ENCODE measurements at regions not wholly inside any gene's neighbourhood (a gene's known extent, or its start where the extent isn't known, plus 50 kb on each side); places are given as distances from the start of the nearest gene placed in this dataset.
"Not testable (repeated sequence)": the region's sequence is repeated elsewhere in the genome, so short reads cannot be mapped to it uniquely, and the experiment has no call there.

DNA sequence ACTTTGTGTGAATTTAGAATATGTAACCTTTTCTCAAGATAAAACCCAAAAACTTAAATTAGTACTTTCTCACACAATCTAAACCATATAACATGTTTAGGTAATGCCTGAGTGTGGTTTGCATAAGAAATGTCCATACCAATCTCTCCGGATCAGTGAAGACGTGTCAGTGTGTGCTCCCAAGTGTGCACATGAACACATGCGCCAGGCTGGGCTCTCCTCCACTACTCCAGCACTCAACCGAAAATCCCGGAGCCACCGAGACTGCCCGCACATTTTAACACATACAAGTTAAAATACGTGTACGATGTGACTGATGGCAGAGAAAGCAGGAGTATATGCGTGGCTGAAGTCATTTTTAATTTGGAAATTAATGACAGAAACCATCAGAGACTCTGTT lies 658.4 kb downstream of the EFNA5 start:
- DNase-seq (ENCODE audit: low read depth), result no peak
- no peak overlapping the region for H3K4me3 ChIP-seq (ENCODE audit: low read length)
- TF ChIP-seq, protein P1, sequence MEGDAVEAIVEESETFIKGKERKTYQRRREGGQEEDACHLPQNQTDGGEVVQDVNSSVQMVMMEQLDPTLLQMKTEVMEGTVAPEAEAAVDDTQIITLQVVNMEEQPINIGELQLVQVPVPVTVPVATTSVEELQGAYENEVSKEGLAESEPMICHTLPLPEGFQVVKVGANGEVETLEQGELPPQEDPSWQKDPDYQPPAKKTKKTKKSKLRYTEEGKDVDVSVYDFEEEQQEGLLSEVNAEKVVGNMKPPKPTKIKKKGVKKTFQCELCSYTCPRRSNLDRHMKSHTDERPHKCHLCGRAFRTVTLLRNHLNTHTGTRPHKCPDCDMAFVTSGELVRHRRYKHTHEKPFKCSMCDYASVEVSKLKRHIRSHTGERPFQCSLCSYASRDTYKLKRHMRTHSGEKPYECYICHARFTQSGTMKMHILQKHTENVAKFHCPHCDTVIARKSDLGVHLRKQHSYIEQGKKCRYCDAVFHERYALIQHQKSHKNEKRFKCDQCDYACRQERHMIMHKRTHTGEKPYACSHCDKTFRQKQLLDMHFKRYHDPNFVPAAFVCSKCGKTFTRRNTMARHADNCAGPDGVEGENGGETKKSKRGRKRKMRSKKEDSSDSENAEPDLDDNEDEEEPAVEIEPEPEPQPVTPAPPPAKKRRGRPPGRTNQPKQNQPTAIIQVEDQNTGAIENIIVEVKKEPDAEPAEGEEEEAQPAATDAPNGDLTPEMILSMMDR (conservative IDR thresholded peaks at IDR 0.05; ENCODE audit: low read depth, low read length), result no peak

GRCh38 chr5:107011605-107012004 lies 659.1 kb downstream of the EFNA5 start:
- TF ChIP-seq, protein P1 (conservative IDR thresholded peaks at IDR 0.05; ENCODE audit: low read depth, low read length), result no peak
- H3K4me3 ChIP-seq (ENCODE audit: low read length), result no peak overlapping the region
- DNase-seq (ENCODE audit: low read depth), result no peak

DNA sequence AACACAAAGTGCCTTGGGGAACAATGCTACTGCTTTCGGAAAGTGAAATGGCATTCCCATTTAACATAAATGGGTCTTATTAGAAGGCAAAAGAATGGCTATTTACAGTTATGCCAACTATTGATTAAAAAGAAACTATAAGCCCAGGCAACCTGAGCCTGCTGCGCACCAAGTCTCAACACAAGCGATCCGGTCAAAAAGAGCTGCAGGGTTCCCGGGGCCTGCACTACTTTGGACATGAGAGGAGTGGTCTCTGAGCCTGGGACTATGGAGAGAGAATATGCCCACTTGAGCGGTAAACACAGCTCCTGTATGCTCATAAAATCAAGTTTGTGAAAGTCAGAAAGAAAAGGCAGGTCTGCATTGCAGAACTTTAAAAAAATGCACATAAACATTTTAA lies 660.7 kb downstream of the EFNA5 start:
- TF ChIP-seq, protein P1 (conservative IDR thresholded peaks at IDR 0.05; ENCODE audit: low read depth, low read length), result no peak
- no peak for DNase-seq (ENCODE audit: low read depth)
- H3K4me3 ChIP-seq (ENCODE audit: low read length), result no peak overlapping the region

DNA sequence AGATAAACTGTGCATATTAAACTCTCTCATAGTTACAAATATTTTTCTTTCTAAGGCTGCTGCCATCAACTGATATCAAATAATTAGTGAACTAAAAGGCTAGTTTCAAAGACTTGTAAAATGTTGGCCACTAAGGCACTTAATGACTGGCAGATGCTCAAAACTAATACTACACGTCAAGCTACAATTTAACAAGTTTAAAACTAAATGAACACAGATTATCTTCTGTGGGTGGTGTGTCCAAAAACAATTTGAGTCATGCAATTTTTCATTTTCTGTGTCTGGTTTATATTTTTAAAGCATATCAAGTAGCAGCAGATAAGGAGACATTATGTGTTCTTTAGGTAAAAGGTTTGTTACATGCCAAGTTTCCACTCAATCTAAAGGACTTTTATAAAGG lies 665.1 kb downstream of the EFNA5 start:
- TF ChIP-seq, protein P1 (conservative IDR thresholded peaks at IDR 0.05; ENCODE audit: low read depth, low read length), result no peak
- H3K4me3 ChIP-seq (ENCODE audit: low read length), result no peak overlapping the region
- no peak for DNase-seq (ENCODE audit: low read depth)

GRCh38 chr5:107005161-107005560 lies 665.6 kb downstream of the EFNA5 start:
- DNase-seq (ENCODE audit: low read depth), result no peak
- TF ChIP-seq, protein P1 (conservative IDR thresholded peaks at IDR 0.05; ENCODE audit: low read depth, low read length), result no peak
- H3K4me3 ChIP-seq (ENCODE audit: low read length), result no peak overlapping the region

DNA sequence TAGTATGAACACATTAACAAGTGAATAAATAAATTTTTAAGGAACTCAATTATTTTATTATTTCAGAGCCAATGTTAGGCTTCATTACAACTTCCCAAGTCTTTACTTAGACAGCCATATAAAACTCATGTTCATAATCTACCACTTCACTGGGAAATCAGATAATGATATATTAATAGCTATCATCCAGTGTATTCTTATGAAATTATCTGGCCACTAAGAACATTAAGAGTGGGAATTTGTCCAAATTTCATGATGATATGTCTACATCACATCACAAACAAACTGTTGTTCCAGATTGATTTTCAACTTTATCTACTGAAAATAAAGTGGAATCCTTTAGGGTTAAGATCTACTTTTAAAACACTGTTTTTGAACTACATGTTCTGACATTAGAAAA lies 668.6 kb downstream of the EFNA5 start:
- no peak overlapping the region for H3K4me3 ChIP-seq (ENCODE audit: low read length)
- no peak for DNase-seq (ENCODE audit: low read depth)
- TF ChIP-seq, protein P1 (conservative IDR thresholded peaks at IDR 0.05; ENCODE audit: low read depth, low read length), result no peak

GRCh38 chr5:106999506-106999905 lies 671.2 kb downstream of the EFNA5 start:
- not testable (repeated sequence) for DNase-seq (ENCODE audit: low read depth); H3K4me3 ChIP-seq (ENCODE audit: low read length)

DNA sequence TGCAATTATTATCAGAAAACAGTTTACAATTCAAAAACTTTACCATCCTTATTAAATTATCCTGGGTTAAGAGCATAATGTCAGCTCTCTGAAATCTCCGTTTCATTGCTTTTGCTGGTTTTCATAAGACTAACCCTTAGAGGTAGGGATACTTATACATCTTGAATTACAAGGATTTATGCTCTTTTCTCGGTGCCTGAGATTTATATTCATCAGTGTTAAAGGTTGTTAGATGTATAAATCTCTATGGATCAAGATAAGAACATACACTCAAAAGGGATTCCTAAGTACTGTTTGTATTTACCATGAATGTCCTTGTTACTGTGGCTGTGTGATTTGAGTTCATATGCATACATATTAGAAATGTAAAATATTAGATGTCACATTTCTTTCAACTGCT lies 684.7 kb downstream of the EFNA5 start:
- TF ChIP-seq, protein P1 (conservative IDR thresholded peaks at IDR 0.05; ENCODE audit: low read depth, low read length), result no peak
- no peak for DNase-seq (ENCODE audit: low read depth)
- H3K4me3 ChIP-seq (ENCODE audit: low read length), result no peak overlapping the region
